A549 (cell line): ENCODE measurements at regions not wholly inside any gene's neighbourhood (a gene's known extent, or its start where the extent isn't known, plus 50 kb on each side); places are given as distances from the start of the nearest gene placed in this dataset.

Source experiments
- ATAC-seq, 2 experiments: fragments of 200-7000 bp in 1 of 2; fragments of >200 bp in 1 of 2; cut with Nextera tagmentation in 1 of 2; cut with Tn5 transposase in 1 of 2; 3 replicates each; pipeline versions ENCODE4 v1.8.0 to v1.9.1; 2018 to 2020; ENCODE audit warnings: mild to moderate bottlenecking in 1 of 2, moderate library complexity in 1 of 2
- CTCF ChIA-PET: fragments of 300-600 bp; sonication (Branson Sonifier 250); formaldehyde crosslinking; extraction: SDS; loops from one replicate; lab custom pipeline; 2021; ENCODE audit warnings: antibody characterized with exemption, inconsistent platforms; lab: Yijun Ruan, JAX
- POLR2A ChIA-PET: fragments of 350-600 bp; formaldehyde crosslinking; extraction: SDS; loops from one replicate; lab custom pipeline; 2021; ENCODE audit warnings: antibody characterized with exemption, inconsistent platforms; lab: Yijun Ruan, JAX
- DNase-seq, 2 experiments: peaks; one replicate each; pipeline versions ENCODE4 v3.0.0 to v3.0.0-alpha.2; 2011 to 2016; ENCODE audit warnings: low read depth in 1 of 2, low spot score in 1 of 2
- FAIRE-seq: peaks from 2 replicates; lab custom pipeline; 2011; peaks lifted over from hg19 to GRCh38; lab: Jason Lieb, UNC
- H3K27ac ChIP-seq, 2 experiments: fragments of >200 bp; sonication (Bioruptor Twin); formaldehyde crosslinking; 3 replicates each; pipeline ENCODE4 v1.5.1; 2016 to 2017
- H3K4me1 ChIP-seq: fragments of >200 bp; sonication (Bioruptor Twin); formaldehyde crosslinking; 3 replicates; pipeline ENCODE4 v1.6.1; 2016
- H3K4me2 ChIP-seq: fragments of >200 bp; sonication (Bioruptor Twin); formaldehyde crosslinking; 3 replicates; pipeline ENCODE4 v1.6.1; 2016
- H3K4me3 ChIP-seq: fragments of >200 bp; sonication (Bioruptor Twin); formaldehyde crosslinking; 3 replicates; pipeline ENCODE4 v1.5.1; 2016
- H3K9me3 ChIP-seq: fragments of >200 bp; sonication (Bioruptor Twin); formaldehyde crosslinking; 3 replicates; pipeline ENCODE4 v1.6.1; 2016
- CHD4 ChIP-seq: fragments of 200-600 bp; sonication (generic); IDR thresholded peaks from 2 replicates; pipeline ENCODE4 v1.6.1; 2016; ENCODE audit warnings: antibody characterized with exemption, mild to moderate bottlenecking, borderline replicate concordance
- EP300 ChIP-seq, 2 experiments: fragments of >200 bp; sonication (Bioruptor Twin); formaldehyde crosslinking; IDR thresholded peaks; 2 replicates in 1 of 2; 3 replicates in 1 of 2; pipeline ENCODE4 v1.6.1; 2016 to 2017
- FOSB ChIP-seq: fragments of 250-450 bp; sonication (Bioruptor Pico); IDR thresholded peaks from 2 replicates; pipeline ENCODE4 v1.5.0; 2020; ENCODE audit warnings: mild to moderate bottlenecking, moderate library complexity
- FOXS1 ChIP-seq: fragments of 250-450 bp; sonication (Bioruptor Pico); IDR thresholded peaks from 2 replicates; pipeline ENCODE4 v1.5.0; 2020; ENCODE audit warnings: mild to moderate bottlenecking, moderate library complexity
- GATA3 ChIP-seq: IDR thresholded peaks from 2 replicates; pipeline ENCODE4 v1.6.1; 2012; ENCODE audit warnings: borderline replicate concordance
- HOXB13 ChIP-seq: fragments of 250-450 bp; sonication (Bioruptor Pico); IDR thresholded peaks from 2 replicates; pipeline ENCODE4 v1.5.0; 2020; ENCODE audit warnings: low read depth, mild to moderate bottlenecking, moderate library complexity
- HOXB5 ChIP-seq: fragments of 250-450 bp; sonication (Bioruptor Pico); IDR thresholded peaks from 2 replicates; pipeline ENCODE4 v1.5.0; 2020; ENCODE audit warnings: mild to moderate bottlenecking, moderate library complexity
- MAZ ChIP-seq: fragments of 150-350 bp; IDR thresholded peaks from 2 replicates; pipeline ENCODE4 v1.6.1; 2014; ENCODE audit warnings: antibody characterized with exemption, low read depth, low read length, borderline replicate concordance
- RARB ChIP-seq: fragments of 250-450 bp; sonication (Bioruptor Pico); IDR thresholded peaks from 2 replicates; pipeline ENCODE4 v1.8.0; 2021; ENCODE audit warnings: mild to moderate bottlenecking, moderate library complexity
- RNF2 ChIP-seq: fragments of 200-600 bp; sonication (generic); IDR thresholded peaks from 2 replicates; pipeline ENCODE4 v1.6.1; 2016; ENCODE audit warnings: low read depth, mild to moderate bottlenecking, antibody characterized with exemption, moderate library complexity, borderline replicate concordance
- SREBF2 ChIP-seq: fragments of 450-650 bp; IDR thresholded peaks from 2 replicates; pipeline ENCODE4 v1.6.1; 2014; ENCODE audit warnings: mild to moderate bottlenecking, moderate library complexity
- ZFP36 ChIP-seq: fragments of 450-650 bp; IDR thresholded peaks from 2 replicates; pipeline ENCODE4 v1.6.1; 2014; ENCODE audit warnings: borderline replicate concordance; ENCODE audit not compliant: partially characterized antibody
- ZNF302 ChIP-seq: fragments of 250-450 bp; sonication (Bioruptor Pico); IDR thresholded peaks from 2 replicates; pipeline ENCODE4 v1.9.0; 2021; ENCODE audit warnings: inconsistent platforms, mild to moderate bottlenecking, moderate library complexity
- WGBS: methylation state at CpG from one replicate; pipeline ENCODE4 v1.1.6; 2017; ENCODE audit errors: missing lambda C conversion rate; 5-methylcytosine and 5-hydroxymethylcytosine counted together
- TF ChIP-seq, protein P1 (sequence below): fragments of 450-650 bp; IDR thresholded peaks from 2 replicates; pipeline ENCODE4 v1.6.1; 2014; ENCODE audit warnings: antibody characterized with exemption
- TF ChIP-seq, protein P2 (sequence below): fragments of >200 bp; sonication (Bioruptor Twin); formaldehyde crosslinking; IDR thresholded peaks from 3 replicates; pipeline ENCODE4 v1.5.1; 2016
- TF ChIP-seq, protein P3 (sequence below): fragments of 250-450 bp; sonication (Bioruptor Pico); IDR thresholded peaks from 2 replicates; pipeline ENCODE4 v1.5.0; 2021; ENCODE audit warnings: mild to moderate bottlenecking, moderate library complexity, borderline replicate concordance
- TF ChIP-seq, protein P4 (sequence below): fragments of 150-350 bp; IDR thresholded peaks from 2 replicates; pipeline ENCODE4 v1.6.1; 2014; ENCODE audit warnings: low read depth, mild to moderate bottlenecking, low read length
- TF ChIP-seq, protein P5 (sequence below): IDR thresholded peaks from 2 replicates; pipeline ENCODE4 v1.6.1; 2012

DNA sequence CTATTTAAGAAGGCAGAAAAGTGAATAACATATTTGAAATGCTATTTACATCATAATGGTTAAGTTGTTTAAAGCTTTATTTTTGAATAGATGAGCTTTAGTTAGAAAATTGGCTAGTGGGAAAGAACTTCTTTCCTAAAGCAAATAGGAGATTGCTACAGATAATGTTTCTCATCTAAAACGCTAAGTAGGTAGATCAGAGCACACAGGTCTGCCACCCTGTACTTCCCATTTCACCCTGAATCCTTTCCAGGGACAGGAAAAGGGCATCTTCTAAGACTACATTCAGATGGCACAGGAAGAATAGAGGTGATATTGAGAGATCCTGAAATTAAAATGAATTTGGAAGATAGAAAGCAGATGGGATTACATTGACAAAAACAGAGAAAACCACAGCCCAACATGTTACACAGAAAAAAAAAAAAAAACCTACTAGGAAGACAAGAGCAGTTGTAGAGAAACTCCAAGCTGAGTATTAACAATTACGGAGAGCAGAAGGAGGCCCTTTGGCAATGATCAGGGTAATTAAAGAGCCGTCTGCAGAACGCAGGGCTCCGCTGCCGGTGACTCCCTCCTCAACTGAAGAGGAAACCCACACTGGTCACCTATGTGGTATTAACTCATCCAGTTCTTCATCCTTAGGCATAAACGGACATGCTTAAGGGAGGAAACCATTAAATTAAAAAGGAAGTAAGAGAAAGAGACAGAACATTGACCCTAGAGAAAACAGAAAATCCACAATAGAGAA is 53.6 kb upstream of the MAP10 start:
- CTCF ChIA-PET: no interaction called here
- TF ChIP-seq RARB (CRISPR knock-in tag) (no peak), MAZ (no peak), CHD4 (no peak), SREBF2 (no peak), ZFP36 (no peak)
- TF ChIP-seq, protein P1, sequence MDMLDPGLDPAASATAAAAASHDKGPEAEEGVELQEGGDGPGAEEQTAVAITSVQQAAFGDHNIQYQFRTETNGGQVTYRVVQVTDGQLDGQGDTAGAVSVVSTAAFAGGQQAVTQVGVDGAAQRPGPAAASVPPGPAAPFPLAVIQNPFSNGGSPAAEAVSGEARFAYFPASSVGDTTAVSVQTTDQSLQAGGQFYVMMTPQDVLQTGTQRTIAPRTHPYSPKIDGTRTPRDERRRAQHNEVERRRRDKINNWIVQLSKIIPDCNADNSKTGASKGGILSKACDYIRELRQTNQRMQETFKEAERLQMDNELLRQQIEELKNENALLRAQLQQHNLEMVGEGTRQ: no peak
- TF ChIP-seq, protein P2, sequence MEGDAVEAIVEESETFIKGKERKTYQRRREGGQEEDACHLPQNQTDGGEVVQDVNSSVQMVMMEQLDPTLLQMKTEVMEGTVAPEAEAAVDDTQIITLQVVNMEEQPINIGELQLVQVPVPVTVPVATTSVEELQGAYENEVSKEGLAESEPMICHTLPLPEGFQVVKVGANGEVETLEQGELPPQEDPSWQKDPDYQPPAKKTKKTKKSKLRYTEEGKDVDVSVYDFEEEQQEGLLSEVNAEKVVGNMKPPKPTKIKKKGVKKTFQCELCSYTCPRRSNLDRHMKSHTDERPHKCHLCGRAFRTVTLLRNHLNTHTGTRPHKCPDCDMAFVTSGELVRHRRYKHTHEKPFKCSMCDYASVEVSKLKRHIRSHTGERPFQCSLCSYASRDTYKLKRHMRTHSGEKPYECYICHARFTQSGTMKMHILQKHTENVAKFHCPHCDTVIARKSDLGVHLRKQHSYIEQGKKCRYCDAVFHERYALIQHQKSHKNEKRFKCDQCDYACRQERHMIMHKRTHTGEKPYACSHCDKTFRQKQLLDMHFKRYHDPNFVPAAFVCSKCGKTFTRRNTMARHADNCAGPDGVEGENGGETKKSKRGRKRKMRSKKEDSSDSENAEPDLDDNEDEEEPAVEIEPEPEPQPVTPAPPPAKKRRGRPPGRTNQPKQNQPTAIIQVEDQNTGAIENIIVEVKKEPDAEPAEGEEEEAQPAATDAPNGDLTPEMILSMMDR: no peak
- TF ChIP-seq, protein P3, sequence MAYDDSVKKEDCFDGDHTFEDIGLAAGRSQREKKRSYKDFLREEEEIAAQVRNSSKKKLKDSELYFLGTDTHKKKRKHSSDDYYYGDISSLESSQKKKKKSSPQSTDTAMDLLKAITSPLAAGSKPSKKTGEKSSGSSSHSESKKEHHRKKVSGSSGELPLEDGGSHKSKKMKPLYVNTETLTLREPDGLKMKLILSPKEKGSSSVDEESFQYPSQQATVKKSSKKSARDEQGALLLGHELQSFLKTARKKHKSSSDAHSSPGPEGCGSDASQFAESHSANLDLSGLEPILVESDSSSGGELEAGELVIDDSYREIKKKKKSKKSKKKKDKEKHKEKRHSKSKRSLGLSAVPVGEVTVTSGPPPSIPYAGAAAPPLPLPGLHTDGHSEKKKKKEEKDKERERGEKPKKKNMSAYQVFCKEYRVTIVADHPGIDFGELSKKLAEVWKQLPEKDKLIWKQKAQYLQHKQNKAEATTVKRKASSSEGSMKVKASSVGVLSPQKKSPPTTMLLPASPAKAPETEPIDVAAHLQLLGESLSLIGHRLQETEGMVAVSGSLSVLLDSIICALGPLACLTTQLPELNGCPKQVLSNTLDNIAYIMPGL: no peak
- POLR2A ChIA-PET: no interaction called here
- Histone ChIP-seq H3K4me2 (no peak overlapping the region), H3K9me3 (peaks cover 26% of the 10 kb centered on the region), H3K27ac (no peak overlapping the region), H3K4me3 (no peak overlapping the region), H3K4me1 (no peaks in the 10 kb centered on the region)
- no peak for ATAC-seq
- 69% methylated on average over 7 of the region's 7 CpGs for WGBS
- no peak for FAIRE-seq
- DNase-seq: no peak

DNA sequence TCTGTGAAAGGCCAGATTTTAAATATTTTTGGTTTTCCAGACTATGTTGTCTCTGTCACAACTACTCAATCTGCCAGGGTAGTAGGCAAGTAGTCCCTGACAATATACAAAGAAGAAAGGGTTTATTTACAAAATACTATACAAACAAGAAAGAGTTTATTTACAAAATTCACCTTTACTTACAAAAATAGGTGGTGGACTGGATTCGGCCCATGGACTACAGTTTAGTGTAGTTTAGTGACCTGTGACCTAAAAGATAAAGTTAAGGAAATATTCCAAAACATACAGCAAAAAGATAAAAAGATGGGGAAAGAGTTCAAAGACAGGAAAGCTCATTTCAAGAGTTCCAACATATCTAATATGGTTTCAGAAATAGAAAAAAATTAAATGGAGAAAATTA is 52.9 kb upstream of the MAP10 start:
- ChIA-PET POLR2A (interaction anchor here (0.7 kb wide), 1 partner anchor 201 kb away, joined by 3 read pairs; no protein-coding TSS in a partner anchor), CTCF (no interaction called here)
- ATAC-seq (no peak), FAIRE-seq (no peak), DNase-seq (no peak)
- no peak overlapping the region for H3K27ac ChIP-seq
- H3K4me2 ChIP-seq: no peak overlapping the region
- WGBS: 34% methylated on average over 1 of the region's 1 CpG
- TF ChIP-seq EP300 (IDR thresholded peaks at IDR 0.05) (no peak), ZFP36 (no peak), HOXB5 (no peak), ZNF302 (no peak), FOXS1 (CRISPR knock-in tag) (no peak), GATA3 (no peak), HOXB13 (no peak), RNF2 (no peak), FOSB (CRISPR knock-in tag) (no peak)
- TF ChIP-seq, protein P4, sequence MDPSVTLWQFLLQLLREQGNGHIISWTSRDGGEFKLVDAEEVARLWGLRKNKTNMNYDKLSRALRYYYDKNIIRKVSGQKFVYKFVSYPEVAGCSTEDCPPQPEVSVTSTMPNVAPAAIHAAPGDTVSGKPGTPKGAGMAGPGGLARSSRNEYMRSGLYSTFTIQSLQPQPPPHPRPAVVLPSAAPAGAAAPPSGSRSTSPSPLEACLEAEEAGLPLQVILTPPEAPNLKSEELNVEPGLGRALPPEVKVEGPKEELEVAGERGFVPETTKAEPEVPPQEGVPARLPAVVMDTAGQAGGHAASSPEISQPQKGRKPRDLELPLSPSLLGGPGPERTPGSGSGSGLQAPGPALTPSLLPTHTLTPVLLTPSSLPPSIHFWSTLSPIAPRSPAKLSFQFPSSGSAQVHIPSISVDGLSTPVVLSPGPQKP: no peak
- TF ChIP-seq, protein P3: no peak
- TF ChIP-seq, protein P5, sequence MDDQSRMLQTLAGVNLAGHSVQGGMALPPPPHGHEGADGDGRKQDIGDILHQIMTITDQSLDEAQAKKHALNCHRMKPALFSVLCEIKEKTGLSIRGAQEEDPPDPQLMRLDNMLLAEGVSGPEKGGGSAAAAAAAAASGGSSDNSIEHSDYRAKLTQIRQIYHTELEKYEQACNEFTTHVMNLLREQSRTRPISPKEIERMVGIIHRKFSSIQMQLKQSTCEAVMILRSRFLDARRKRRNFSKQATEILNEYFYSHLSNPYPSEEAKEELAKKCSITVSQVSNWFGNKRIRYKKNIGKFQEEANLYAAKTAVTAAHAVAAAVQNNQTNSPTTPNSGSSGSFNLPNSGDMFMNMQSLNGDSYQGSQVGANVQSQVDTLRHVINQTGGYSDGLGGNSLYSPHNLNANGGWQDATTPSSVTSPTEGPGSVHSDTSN: no peak
- H3K9me3 ChIP-seq: peaks cover 23% of the 10 kb centered on the region
- H3K4me1 ChIP-seq: no peaks in the 10 kb centered on the region
- H3K4me3 ChIP-seq: no peak overlapping the region
